Calu3 (cell line): ENCODE measurements at regions not wholly inside any gene's neighbourhood (a gene's known extent, or its start where the extent isn't known, plus 50 kb on each side); places are given as distances from the start of the nearest gene placed in this dataset.

ENCODE experiments used
- BruUV-seq: library from RNA; stranded (reverse); fragments of 400-500 nt; replicated peaks from 2 replicates; lab custom pipeline; 2021; lab: Mats Ljungman, UMichigan
- CTCF ChIA-PET: fragments of 300-600 bp; sonication (Branson Sonifier 250); formaldehyde crosslinking; loops from one replicate; lab custom pipeline; 2022; ENCODE audit warnings: antibody characterized with exemption; lab: Charles Lee
- DNase-seq: peaks from one replicate; pipeline ENCODE4 v3.0.0; 2022
- H3K27ac Mint-ChIP-seq: one replicate; pipeline ENCODE4 v1.8.0; 2022; ENCODE audit warnings: mixed read lengths; ENCODE audit not compliant: unreplicated experiment
- H3K27me3 Mint-ChIP-seq: one replicate; pipeline ENCODE4 v1.8.0; 2022; ENCODE audit warnings: mixed read lengths; ENCODE audit not compliant: unreplicated experiment
- H3K36me3 Mint-ChIP-seq: one replicate; pipeline ENCODE4 v1.8.0; 2022; ENCODE audit warnings: mild to moderate bottlenecking, moderate library complexity, mixed read lengths; ENCODE audit not compliant: insufficient read depth, unreplicated experiment
- H3K4me1 Mint-ChIP-seq: one replicate; pipeline ENCODE4 v1.8.0; 2022; ENCODE audit warnings: mild to moderate bottlenecking, low read depth, mixed read lengths; ENCODE audit not compliant: unreplicated experiment
- H3K4me3 Mint-ChIP-seq: one replicate; pipeline ENCODE4 v1.8.0; 2022; ENCODE audit warnings: mild to moderate bottlenecking, low read depth, moderate library complexity, mixed read lengths; ENCODE audit not compliant: unreplicated experiment
- H3K9me3 Mint-ChIP-seq: one replicate; pipeline ENCODE4 v1.8.0; 2022; ENCODE audit warnings: low read depth, mixed read lengths; ENCODE audit not compliant: unreplicated experiment
- CTCF ChIP-seq: fragments of 200-600 bp; IDR thresholded peaks from one replicate; pipeline ENCODE4 v1.8.0; 2022; ENCODE audit warnings: antibody characterized with exemption; ENCODE audit not compliant: unreplicated experiment
- intact Hi-C: fragments of 100-400 bp; cut with micrococcal nuclease; formaldehyde crosslinking; loops from one replicate; pipeline ENCODE4 v1.10.0; 2022; ENCODE audit not compliant: unreplicated experiment

- Mint-ChIP-seq H3K36me3 (no peaks in the 10 kb centered on the region), H3K9me3 (peaks cover 6% of the 10 kb centered on the region), H3K4me3 (no peak overlapping the region), H3K27me3 (no peaks in the 10 kb centered on the region), H3K4me1 (no peaks in the 10 kb centered on the region), H3K27ac (no peak overlapping the region)
- TF ChIP-seq CTCF, result no peak
- no TSS peak for BruUV-seq
- CTCF ChIA-PET, result no interaction called here
- DNase-seq, result no peak
- intact Hi-C loops, result no loop called here
These were observed 759.3 kb downstream of the BCL11B start for GRCh38 chr14:98512501-98513251.

GRCh38 chr14:98513558-98513957 lies 758.4 kb downstream of the BCL11B start:
- intact Hi-C loops, result no loop called here
- TF ChIP-seq CTCF, result no peak
- BruUV-seq, result no TSS peak
- Mint-ChIP-seq H3K36me3 (no peaks in the 10 kb centered on the region), H3K27ac (no peak overlapping the region), H3K4me3 (no peak overlapping the region), H3K9me3 (peaks cover 6% of the 10 kb centered on the region), H3K27me3 (no peaks in the 10 kb centered on the region), H3K4me1 (no peaks in the 10 kb centered on the region)
- CTCF ChIA-PET, result no interaction called here
- no peak for DNase-seq

GRCh38 chr14:98514016-98514415 lies 758.0 kb downstream of the BCL11B start:
- no peaks in the 10 kb centered on the region for H3K27me3 Mint-ChIP-seq
- DNase-seq, result no peak
- no peak overlapping the region for H3K4me3 Mint-ChIP-seq
- CTCF ChIA-PET, result no interaction called here
- TF ChIP-seq CTCF, result no peak
- H3K4me1 Mint-ChIP-seq, result no peaks in the 10 kb centered on the region
- H3K36me3 Mint-ChIP-seq, result no peaks in the 10 kb centered on the region
- peaks cover 6% of the 10 kb centered on the region for H3K9me3 Mint-ChIP-seq
- BruUV-seq, result no TSS peak
- no peak overlapping the region for H3K27ac Mint-ChIP-seq
- intact Hi-C loops, result no loop called here

- no peak overlapping the region for H3K27ac Mint-ChIP-seq
- CTCF ChIA-PET, result no interaction called here
- peaks cover 13% of the 10 kb centered on the region for H3K9me3 Mint-ChIP-seq
- BruUV-seq, result no TSS peak
- no peaks in the 10 kb centered on the region for H3K27me3 Mint-ChIP-seq
- DNase-seq, result no peak
- no peaks in the 10 kb centered on the region for H3K4me1 Mint-ChIP-seq
- no peak for TF ChIP-seq CTCF
- no peak overlapping the region for H3K4me3 Mint-ChIP-seq
- no peaks in the 10 kb centered on the region for H3K36me3 Mint-ChIP-seq
- intact Hi-C loops, result no loop called here
These were observed 735.7 kb downstream of the BCL11B start for GRCh38 chr14:98536256-98536655.
